ENCODE measurements at regions not wholly inside any gene's neighbourhood (a gene's known extent, or its start where the extent isn't known, plus 50 kb on each side); places are given as distances from the start of the nearest gene placed in this dataset.

GRCh38 chr5:4250254-4250653 lies 654.6 kb downstream of the IRX1 start:
- DNase-seq (ENCODE audit: low spot score), result no peak

DNA sequence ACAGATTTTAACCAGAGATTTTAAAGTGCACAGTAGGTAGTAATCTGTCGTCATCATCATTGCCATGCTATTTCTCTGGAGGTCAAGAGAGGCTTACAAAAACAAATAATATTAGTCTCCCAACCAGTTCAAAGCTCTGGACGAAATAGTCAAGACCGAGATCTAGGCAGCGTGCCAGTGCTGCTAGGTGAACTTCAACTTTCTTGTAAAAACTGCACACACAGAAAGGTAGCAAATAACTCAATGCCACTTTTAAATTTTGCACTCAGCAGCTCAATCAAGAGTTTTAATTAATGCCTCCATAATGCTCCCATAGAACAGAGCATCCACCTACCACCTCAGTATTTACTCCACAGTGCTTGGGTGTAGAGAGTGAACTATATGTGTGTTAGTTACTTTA lies 656.8 kb downstream of the IRX1 start:
- DNase-seq (ENCODE audit: low spot score), result no peak

More at GRCh38 chr5:4250254-4250653, 654.6 kb downstream of the IRX1 start:
- no peak for ATAC-seq

DNA sequence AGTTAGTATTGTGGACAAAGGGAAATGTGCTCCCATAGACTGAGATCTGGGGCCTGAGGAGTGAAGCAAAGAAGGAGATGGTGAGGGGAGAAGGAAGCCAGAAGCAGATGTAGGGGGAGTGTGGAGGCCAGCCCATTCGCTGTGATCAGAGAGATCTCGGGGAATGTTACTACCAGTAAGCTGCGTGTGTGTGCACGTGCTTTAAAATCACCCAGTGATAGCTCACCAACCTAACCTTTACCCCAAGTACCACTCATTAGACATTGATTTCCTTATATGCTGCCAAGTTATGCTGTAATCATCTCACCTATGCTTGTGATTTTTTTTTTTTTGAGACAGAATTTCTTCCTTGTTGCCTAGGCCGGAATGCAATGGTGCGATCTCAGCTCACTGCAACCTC lies 659.1 kb downstream of the IRX1 start:
- DNase-seq (ENCODE audit: low spot score) (no peak), ATAC-seq (no peak)

More for the DNA sequence above, 656.8 kb downstream of the IRX1 start:
- ATAC-seq, result no peak

GRCh38 chr5:4255441-4255840 lies 659.8 kb downstream of the IRX1 start:
- ATAC-seq, result no peak
- no peak for DNase-seq (ENCODE audit: low spot score)

GRCh38 chr5:4258170-4258569 lies 662.5 kb downstream of the IRX1 start:
- DNase-seq (ENCODE audit: low spot score) (no peak), ATAC-seq (no peak)

- DNase-seq (ENCODE audit: low spot score) (no peak), ATAC-seq (no peak)
Measured at GRCh38 chr5:4271193-4271592, 675.6 kb downstream of the IRX1 start.

DNA sequence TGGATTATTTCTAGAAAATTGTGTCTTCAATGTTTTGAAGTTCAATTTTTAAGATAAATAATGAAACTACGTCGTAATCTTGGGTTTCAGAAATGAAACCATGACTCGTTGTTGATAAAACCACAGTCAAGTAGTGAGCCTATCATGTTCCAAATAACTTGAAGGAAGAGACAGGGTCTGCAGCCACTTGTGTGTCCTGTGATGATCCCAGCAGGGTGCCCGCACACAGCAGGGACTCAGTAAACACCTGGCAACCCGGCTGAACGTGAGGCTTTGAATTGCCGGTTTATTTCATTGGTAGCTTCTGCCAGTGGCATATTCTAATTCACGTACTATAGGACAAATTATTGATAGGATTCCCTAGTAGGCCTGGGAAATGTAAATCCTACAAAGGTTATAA lies 679.6 kb downstream of the IRX1 start:
- ATAC-seq (no peak), DNase-seq (ENCODE audit: low spot score) (no peak)

GRCh38 chr5:4294878-4295277 lies 699.2 kb downstream of the IRX1 start:
- DNase-seq (ENCODE audit: low spot score) (no peak), ATAC-seq (no peak)

DNA sequence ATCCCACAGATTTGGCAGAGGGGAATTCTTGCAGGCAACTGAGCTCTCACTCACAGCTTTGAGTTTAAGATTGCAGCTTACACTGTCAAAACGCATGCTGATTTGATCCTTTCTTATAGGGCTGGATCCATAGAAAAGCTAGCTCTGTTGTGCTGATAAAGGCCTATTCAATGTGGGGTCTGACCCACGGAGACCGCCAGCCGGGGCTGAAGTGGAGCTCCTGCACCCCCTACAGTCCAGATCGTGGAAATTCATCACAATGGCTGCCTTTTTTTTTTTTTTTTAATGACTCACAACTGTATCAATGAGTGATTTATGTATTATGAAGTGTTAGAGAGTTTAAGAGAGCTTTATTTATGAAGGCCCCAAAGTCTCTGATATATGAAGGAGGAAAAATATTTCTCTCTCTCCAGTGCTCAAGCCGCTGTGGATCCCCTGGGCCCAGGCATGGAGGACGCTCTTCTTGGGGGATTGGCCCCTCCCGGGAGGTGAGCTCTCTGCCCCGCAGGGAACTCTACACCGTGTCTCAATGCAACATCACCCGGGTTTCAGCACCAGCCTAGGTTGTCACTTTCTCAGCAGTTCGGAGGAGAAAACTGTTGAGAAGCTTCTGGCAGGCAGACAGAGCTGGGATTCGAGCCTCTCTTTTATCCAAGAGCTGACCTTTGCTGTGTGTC lies 700.2 kb downstream of the IRX1 start:
- DNase-seq (ENCODE audit: low spot score), result no peak
- no peak for ATAC-seq

GRCh38 chr5:4306057-4306456 lies 710.4 kb downstream of the IRX1 start:
- ATAC-seq (no peak), DNase-seq (ENCODE audit: low spot score) (no peak)

DNA sequence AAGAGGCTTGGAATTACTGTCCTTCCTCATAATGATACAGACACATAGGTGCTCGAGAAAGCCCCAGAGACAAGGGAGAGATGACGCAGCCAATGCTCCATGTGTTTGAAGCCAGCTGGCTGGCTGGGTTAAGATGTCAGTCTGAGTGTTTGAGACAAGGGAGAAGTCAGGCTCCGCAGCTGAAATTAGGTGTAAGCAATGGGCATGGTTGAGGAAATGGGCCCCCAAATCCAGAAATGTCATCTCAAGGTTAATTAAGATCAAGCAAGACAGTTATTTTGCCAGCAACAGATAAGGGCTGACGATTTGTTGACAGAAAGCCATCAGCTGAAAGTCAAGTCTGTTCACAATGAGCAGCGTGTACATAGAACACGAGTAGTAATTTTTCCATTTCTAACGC lies 713.4 kb downstream of the IRX1 start:
- ATAC-seq, result no peak
- no peak for DNase-seq (ENCODE audit: low spot score)

GRCh38 chr5:4313138-4313537 lies 717.5 kb downstream of the IRX1 start:
- no peak for DNase-seq (ENCODE audit: low spot score)
- ATAC-seq, result no peak

- no peak for ATAC-seq
- DNase-seq (ENCODE audit: low spot score), result no peak
Measured at GRCh38 chr5:4319478-4320128, 724.0 kb downstream of the IRX1 start.

DNA sequence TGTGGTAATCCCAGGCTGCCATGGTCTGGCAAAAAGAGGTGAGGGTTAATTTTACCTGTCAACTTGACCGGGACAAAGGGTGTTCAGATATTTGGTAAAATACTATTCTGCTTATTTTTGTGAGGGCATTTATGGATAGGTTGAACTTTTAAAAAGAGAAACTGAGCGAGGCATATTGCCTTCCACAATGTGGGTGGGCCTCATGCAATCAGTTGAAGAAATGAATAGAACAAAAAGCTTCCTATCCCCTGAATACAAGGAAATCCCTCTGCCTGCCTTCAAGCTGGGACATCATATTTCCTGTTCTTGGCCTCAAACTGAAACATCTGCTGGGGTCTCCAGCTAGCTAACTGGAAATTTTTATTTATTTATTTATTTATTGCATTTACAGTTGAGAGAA lies 734.7 kb downstream of the IRX1 start:
- ATAC-seq, result no peak

GRCh38 chr5:4335078-4335477 lies 739.4 kb downstream of the IRX1 start:
- ATAC-seq, result no peak
- DNase-seq (ENCODE audit: low spot score), result no peak

More for the DNA sequence above, 734.7 kb downstream of the IRX1 start:
- DNase-seq (ENCODE audit: low spot score), result no peak

DNA sequence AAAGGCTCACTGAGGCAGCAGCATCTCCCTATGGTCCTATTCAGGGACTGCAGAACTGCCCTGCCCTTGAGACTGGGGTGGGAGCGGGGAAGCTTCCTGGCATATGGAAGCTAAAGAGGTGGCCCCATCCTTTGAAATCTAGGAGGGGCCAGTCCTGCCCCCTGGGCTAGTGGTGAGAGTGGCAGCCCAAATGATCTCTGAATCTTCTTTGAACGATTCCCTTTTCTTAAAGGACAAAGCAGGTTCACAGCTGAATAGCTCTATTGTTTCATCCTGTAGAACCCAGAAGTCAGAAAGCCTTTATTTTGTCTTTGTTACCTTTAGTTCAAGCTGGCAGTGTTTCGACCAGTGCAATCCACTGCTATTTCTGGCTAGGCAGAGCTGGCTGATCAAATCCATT lies 741.9 kb downstream of the IRX1 start:
- no peak for ATAC-seq

DNA sequence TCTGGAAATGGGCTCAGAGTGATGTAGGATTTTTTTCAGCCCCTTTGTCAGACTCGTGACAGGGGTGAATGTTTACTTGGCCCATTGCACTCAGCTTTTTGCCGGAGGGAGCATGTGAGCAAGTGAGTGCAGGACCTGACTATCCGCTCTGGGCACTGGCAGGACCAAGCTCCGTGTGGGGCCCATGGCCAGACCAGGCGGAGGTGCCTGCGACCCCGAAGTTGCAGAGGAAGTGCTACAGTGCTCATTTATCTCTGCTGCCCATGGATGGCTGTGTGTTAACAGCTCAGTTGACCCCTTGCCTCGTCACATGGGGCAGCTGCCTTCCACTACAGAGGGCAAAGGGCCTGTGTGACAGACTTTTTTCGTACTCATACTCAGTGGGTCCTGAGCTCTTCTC lies 744.3 kb downstream of the IRX1 start:
- DNase-seq (ENCODE audit: low spot score), result no peak

More for the DNA sequence above, 741.9 kb downstream of the IRX1 start:
- no peak for DNase-seq (ENCODE audit: low spot score)

DNA sequence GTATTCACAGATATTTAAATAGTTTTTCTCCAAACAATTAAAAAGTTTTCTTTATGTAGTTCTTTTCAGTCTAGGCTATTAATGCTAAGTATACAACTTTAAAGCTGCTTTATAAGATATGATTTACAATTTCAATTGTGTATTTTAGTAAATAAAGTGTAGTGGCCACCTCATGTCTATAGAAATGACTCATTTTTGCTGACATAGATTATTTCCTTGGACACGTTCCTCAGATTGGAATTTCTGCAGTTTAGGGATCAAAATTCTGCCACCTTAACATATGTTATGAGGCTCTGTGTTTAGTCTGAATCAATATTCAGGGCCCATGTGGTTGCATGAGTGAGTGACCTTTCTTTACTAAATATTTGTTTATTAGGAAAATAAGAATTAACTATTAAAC lies 750.2 kb downstream of the IRX1 start:
- ATAC-seq, result no peak
- no peak for DNase-seq (ENCODE audit: low spot score)

More for the DNA sequence above, 744.3 kb downstream of the IRX1 start:
- ATAC-seq, result no peak

DNA sequence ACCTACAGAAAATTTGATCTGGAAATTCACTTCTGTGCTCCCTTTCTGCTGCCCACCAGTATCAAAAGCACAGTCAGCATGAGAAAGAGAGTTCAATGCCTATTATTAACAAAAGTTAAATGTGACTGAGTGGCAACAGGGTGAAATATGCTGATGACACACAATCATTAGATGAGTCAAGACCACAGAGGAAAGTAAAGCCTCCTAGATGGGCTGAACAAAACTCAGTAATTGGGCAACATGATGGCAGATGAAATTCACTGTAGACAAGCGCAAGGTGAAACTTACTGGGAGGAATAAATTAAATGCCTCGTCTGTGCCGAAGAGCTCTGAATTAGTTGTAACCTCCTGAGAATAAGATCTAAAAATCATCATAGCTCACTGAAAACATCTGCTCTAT lies 752.8 kb downstream of the IRX1 start:
- DNase-seq (ENCODE audit: low spot score) (no peak), ATAC-seq (no peak)

DNA sequence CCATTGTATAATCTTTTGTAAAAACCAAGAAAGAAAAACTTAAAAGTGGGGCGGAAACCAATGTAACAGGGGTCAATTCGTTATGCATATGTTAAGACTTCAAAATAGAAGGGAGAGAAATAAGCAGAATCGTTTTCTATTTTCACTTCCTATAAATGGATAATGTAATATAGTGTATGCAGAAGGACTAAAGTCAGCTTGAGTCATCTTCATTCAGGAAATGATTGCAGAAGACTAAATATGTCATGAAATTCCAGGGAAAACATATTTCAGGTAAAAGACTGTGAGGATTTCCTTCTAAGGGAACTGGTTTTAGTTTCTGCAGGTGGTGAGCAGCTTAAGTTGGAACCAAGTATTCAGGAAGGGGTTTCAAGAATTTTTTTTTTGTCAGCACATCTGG lies 753.3 kb downstream of the IRX1 start:
- ATAC-seq (no peak), DNase-seq (ENCODE audit: low spot score) (no peak)

- DNase-seq (ENCODE audit: low spot score), result no peak
- no peak for ATAC-seq
Measured at GRCh38 chr5:4356201-4356600, 760.6 kb downstream of the IRX1 start.

DNA sequence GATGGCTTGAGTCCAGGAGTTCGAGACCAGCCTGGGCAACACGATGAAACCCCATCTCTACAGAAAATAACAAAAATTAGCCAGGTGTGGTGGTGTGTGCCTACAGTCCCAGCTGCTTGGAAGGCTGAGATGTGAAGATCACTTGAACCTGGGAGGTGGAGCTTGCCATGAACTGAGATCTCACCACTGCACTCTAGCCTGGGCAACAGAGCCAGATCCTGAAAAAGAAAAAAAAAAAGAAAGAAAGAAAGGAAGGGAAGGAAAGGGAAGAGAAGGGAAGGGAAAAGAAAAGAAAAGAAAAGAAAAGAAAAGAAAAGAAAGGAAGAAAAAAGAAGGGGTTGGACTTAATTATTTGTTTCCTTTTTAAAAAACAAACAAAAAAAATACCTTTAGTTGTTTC lies 764.2 kb downstream of the IRX1 start:
- DNase-seq (ENCODE audit: low spot score), result no peak
- ATAC-seq, result no peak

- ATAC-seq, result no peak
- no peak for DNase-seq (ENCODE audit: low spot score)
Measured at GRCh38 chr5:4361753-4362152, 766.1 kb downstream of the IRX1 start.

Measured in left lobe of liver (tissue), 2 donors.